Limb (tissue), 2 donors: ENCODE measurements at regions not wholly inside any gene's neighbourhood (a gene's known extent, or its start where the extent isn't known, plus 50 kb on each side); places are given as distances from the start of the nearest gene placed in this dataset.
"Not testable (repeated sequence)": the region's sequence is repeated elsewhere in the genome, so short reads cannot be mapped to it uniquely, and the experiment has no call there.

Experiments
- DNase-seq, 2 donors: peaks; one replicate each; pipeline ENCODE4 v3.0.0-alpha.2; 2016; ENCODE audit errors: extremely low spot score in 2 of 2

DNA sequence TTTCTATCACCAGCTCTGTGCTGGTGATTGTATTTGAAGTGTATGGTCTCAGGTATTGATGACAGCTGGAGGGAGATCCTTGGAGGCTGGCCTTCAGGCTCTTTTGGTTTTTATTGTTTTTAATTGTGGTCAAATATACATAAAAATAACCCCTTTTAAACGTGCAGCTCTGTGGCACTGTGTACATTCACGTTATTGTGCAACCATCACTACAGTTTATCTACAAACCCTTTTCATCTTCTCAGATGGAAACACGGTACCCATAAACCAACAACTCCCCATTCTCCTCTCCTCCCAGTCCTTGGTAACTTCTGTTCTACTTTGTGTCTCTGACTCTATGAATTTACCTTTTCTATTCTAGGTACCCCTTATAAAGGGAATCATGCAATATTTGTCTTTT, 79.3 kb upstream of the ATP8B1 start:
- no peak for DNase-seq

- peak; percentile 78 to 80 for DNase-seq
Observed at GRCh38 chr18:57881818-57882413, 78.8 kb upstream of the ATP8B1 start.

- DNase-seq = not testable (repeated sequence)
Observed at GRCh38 chr18:57879924-57880323, 76.8 kb upstream of the ATP8B1 start.

- no peak for DNase-seq
Observed at GRCh38 chr18:57869221-57869620, 66.1 kb upstream of the ATP8B1 start.

DNA sequence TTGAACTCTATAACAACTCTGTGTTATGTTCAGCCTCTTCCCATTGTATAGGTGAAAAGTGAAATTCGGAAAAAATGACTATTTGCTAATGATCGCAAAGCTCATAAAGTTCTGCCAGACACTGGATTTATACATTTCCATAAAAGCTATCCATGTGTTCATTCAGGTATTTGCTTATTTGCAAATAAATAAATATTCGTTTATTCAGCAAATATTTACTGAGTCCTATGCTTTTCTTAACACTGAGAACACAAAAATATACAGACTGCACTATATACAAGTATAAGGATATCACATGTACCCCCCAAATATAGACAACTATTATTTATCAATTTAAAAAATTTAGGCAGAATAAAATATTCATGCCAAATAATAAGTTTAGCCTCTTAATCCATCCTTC, 63.2 kb upstream of the ATP8B1 start:
- DNase-seq = no peak

- no peak for DNase-seq
Observed at GRCh38 chr18:57864615-57865121, 61.6 kb upstream of the ATP8B1 start.

- no peak for DNase-seq
Observed at GRCh38 chr18:57863706-57864105, 60.6 kb upstream of the ATP8B1 start.

- no peak for DNase-seq
Observed at GRCh38 chr18:57859314-57859713, 56.2 kb upstream of the ATP8B1 start.

- no peak for DNase-seq
Observed at GRCh38 chr18:57856557-57857280, 53.6 kb upstream of the ATP8B1 start.

DNA sequence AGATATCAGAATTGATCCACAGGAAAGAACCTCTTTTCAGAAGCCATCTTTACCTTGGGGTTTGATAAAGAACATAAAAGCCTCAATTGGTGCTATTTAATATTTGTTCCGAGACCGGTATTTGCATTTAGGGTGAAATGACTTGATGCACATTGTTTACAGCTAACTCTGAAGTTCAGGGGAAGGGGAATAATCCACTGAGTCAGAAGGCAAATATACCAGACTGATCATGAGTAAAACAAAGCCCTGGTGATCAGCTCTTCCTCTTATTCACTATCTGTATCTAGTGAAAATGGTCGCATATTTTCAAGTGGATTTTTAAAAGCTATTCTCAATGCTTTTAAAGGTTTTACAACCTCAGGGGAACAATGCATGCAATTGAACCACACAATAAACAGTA, 53.0 kb upstream of the ATP8B1 start:
- no peak for DNase-seq

- no peak for DNase-seq
Observed at GRCh38 chr18:57855551-57855950, 52.4 kb upstream of the ATP8B1 start.

- no peak for DNase-seq
Observed at GRCh38 chr18:57854726-57855125, 51.6 kb upstream of the ATP8B1 start.

- no peak for DNase-seq
Observed at GRCh38 chr18:57853864-57854263, 50.7 kb upstream of the ATP8B1 start.

GRCh38 chr18:57853133-57853532, 50.0 kb upstream of the ATP8B1 start:
- no peak for DNase-seq
